IMR-90 (cell line): ENCODE measurements at regions not wholly inside any gene's neighbourhood (a gene's known extent, or its start where the extent isn't known, plus 50 kb on each side); places are given as distances from the start of the nearest gene placed in this dataset.

Experiments
- BHLHE40 ChIP-seq: fragments of 150-350 bp; IDR thresholded peaks from 2 replicates; pipeline ENCODE4 v1.6.1; 2016; ENCODE audit warnings: mild to moderate bottlenecking, low read depth, low read length
- CHD1 ChIP-seq: IDR thresholded peaks from 2 replicates; pipeline ENCODE4 v1.6.1; 2012; ENCODE audit warnings: low read depth, low read length, improper control_type of control experiment
- FOS ChIP-seq: fragments of 150-350 bp; IDR thresholded peaks from 2 replicates; pipeline ENCODE4 v1.6.1; 2016; ENCODE audit warnings: low read depth, low read length
- MAFK ChIP-seq: IDR thresholded peaks from 2 replicates; pipeline ENCODE4 v1.6.1; 2012; ENCODE audit warnings: low read depth, low read length, improper control_type of control experiment
- MAZ ChIP-seq: IDR thresholded peaks from 2 replicates; pipeline ENCODE4 v1.6.1; 2012; ENCODE audit warnings: low read depth, mild to moderate bottlenecking, low read length, improper control_type of control experiment, moderate library complexity, borderline replicate concordance
- POLR2A ChIP-seq: IDR thresholded peaks from 2 replicates; pipeline ENCODE4 v1.6.1; 2012; ENCODE audit warnings: mild to moderate bottlenecking, low read depth, low read length
- RAD21 ChIP-seq: IDR thresholded peaks from 2 replicates; pipeline ENCODE4 v1.6.1; 2012; ENCODE audit warnings: low read length, improper control_type of control experiment
- RFX5 ChIP-seq: IDR thresholded peaks from 2 replicates; pipeline ENCODE4 v1.8.0; 2012; ENCODE audit warnings: low read depth, mild to moderate bottlenecking, low read length, moderate library complexity
- SMC3 ChIP-seq: fragments of 150-350 bp; IDR thresholded peaks from 2 replicates; pipeline ENCODE4 v1.6.1; 2016; ENCODE audit warnings: low read depth, mild to moderate bottlenecking, antibody characterized with exemption, low read length, moderate library complexity
- TF ChIP-seq, protein P1 (sequence below): conservative IDR thresholded peaks from 2 replicates; pipeline ENCODE4 v1.5.1; 2012; ENCODE audit warnings: mild to moderate bottlenecking, low read depth, low read length, improper control_type of control experiment
- TF ChIP-seq, protein P2 (sequence below): fragments of 150-350 bp; IDR thresholded peaks from 2 replicates; pipeline ENCODE4 v1.6.1; 2017; ENCODE audit warnings: mild to moderate bottlenecking, antibody characterized with exemption, low read length, low read depth
- TF ChIP-seq, protein P3 (sequence below): fragments of 150-350 bp; IDR thresholded peaks from 2 replicates; pipeline ENCODE4 v1.6.1; 2016; ENCODE audit warnings: low read depth, mild to moderate bottlenecking, low read length, moderate library complexity, borderline replicate concordance

DNA sequence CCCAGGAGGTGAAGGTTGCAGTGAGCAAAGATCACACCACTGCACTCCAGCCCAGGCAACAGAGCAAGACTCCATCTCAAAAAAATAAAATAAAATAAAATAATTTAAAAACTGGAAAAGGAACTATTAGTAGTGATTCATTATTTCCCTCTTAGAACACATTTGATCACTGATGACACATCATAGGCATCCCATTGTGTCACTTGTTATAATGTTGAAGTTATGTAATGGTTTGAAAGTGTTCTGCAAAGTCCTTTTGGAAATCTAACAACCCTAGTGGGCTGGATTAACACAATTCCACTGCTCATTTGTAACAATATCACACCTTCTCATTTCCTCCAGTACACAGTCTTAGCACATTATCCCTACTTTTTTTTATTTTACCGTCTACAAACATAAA, 81.8 kb upstream of the LMNB1 start:
- TF ChIP-seq POLR2A (no peak), RAD21 (no peak), RFX5 (no peak), MAFK (no peak), SMC3 (no peak), CHD1 (no peak), MAZ (no peak), FOS (no peak), BHLHE40 (no peak)
- TF ChIP-seq, protein P1, sequence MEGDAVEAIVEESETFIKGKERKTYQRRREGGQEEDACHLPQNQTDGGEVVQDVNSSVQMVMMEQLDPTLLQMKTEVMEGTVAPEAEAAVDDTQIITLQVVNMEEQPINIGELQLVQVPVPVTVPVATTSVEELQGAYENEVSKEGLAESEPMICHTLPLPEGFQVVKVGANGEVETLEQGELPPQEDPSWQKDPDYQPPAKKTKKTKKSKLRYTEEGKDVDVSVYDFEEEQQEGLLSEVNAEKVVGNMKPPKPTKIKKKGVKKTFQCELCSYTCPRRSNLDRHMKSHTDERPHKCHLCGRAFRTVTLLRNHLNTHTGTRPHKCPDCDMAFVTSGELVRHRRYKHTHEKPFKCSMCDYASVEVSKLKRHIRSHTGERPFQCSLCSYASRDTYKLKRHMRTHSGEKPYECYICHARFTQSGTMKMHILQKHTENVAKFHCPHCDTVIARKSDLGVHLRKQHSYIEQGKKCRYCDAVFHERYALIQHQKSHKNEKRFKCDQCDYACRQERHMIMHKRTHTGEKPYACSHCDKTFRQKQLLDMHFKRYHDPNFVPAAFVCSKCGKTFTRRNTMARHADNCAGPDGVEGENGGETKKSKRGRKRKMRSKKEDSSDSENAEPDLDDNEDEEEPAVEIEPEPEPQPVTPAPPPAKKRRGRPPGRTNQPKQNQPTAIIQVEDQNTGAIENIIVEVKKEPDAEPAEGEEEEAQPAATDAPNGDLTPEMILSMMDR = no peak
- TF ChIP-seq, protein P2, sequence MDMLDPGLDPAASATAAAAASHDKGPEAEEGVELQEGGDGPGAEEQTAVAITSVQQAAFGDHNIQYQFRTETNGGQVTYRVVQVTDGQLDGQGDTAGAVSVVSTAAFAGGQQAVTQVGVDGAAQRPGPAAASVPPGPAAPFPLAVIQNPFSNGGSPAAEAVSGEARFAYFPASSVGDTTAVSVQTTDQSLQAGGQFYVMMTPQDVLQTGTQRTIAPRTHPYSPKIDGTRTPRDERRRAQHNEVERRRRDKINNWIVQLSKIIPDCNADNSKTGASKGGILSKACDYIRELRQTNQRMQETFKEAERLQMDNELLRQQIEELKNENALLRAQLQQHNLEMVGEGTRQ = no peak
- TF ChIP-seq, protein P3, sequence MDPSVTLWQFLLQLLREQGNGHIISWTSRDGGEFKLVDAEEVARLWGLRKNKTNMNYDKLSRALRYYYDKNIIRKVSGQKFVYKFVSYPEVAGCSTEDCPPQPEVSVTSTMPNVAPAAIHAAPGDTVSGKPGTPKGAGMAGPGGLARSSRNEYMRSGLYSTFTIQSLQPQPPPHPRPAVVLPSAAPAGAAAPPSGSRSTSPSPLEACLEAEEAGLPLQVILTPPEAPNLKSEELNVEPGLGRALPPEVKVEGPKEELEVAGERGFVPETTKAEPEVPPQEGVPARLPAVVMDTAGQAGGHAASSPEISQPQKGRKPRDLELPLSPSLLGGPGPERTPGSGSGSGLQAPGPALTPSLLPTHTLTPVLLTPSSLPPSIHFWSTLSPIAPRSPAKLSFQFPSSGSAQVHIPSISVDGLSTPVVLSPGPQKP = no peak
